ENCODE measurements at regions not wholly inside any gene's neighbourhood (a gene's known extent, or its start where the extent isn't known, plus 50 kb on each side); places are given as distances from the start of the nearest gene placed in this dataset.

DNA sequence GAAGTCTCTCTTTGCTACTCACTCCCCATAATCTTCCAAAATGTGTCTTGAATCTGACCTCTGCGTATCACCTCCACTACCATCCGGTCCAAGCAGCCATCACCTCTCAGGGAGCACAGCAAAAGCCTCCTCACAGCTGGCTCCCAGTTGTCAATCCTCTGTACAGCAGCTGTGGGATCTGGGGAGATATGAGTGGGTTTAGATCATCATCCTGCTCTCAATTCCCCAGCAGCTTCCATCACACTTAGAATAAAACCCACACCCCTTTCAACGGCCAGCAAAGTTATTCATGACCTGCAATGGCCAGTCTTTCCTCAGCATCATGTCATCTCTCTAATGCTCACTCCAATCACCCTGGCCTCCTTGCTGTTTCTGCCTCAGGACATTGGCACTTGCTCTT is 261.6 kb downstream of the PAX3 start:
- Histone ChIP-seq H3K4me1 (no peaks in the 10 kb centered on the region), H3K36me3 (no peaks in the 10 kb centered on the region), H3K4me3 (no peak overlapping the region), H3K27me3 (no peaks in the 10 kb centered on the region), H3K27ac (no peak overlapping the region), H3K9me3 (no peaks in the 10 kb centered on the region)
- no peak for DNase-seq (ENCODE audit: extremely low spot score in 2 of 2)
- TF ChIP-seq POLR2A (IDR thresholded peaks at IDR 0.05) (no peak), POLR2AphosphoS5 (IDR thresholded peaks at IDR 0.05; ENCODE audit: insufficient read depth in 1 of 2, low read depth in 1 of 2) (no peak)
- TF ChIP-seq, protein P1, sequence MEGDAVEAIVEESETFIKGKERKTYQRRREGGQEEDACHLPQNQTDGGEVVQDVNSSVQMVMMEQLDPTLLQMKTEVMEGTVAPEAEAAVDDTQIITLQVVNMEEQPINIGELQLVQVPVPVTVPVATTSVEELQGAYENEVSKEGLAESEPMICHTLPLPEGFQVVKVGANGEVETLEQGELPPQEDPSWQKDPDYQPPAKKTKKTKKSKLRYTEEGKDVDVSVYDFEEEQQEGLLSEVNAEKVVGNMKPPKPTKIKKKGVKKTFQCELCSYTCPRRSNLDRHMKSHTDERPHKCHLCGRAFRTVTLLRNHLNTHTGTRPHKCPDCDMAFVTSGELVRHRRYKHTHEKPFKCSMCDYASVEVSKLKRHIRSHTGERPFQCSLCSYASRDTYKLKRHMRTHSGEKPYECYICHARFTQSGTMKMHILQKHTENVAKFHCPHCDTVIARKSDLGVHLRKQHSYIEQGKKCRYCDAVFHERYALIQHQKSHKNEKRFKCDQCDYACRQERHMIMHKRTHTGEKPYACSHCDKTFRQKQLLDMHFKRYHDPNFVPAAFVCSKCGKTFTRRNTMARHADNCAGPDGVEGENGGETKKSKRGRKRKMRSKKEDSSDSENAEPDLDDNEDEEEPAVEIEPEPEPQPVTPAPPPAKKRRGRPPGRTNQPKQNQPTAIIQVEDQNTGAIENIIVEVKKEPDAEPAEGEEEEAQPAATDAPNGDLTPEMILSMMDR (IDR thresholded peaks at IDR 0.05): no peak
- intact Hi-C loops (cut with DNase I): no loop called here

DNA sequence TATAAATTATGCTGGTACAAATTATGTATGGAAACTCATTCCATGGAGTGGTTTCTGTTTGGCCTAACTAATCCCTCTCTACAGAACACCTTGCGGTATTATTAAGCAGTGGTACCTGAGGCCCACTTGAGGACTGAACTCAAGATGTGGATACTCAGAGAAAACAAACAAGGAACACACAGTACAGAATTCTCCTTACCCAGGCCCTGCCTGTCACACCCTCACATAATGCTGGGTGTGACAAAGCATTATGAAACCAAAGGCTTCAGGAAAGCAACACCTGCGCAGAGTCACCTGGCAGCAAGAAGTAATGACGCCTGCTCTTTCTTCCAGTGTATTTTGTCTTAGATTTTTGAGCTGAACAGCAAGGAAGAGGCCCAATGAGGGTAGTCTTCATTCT is 264.7 kb downstream of the PAX3 start:
- TF ChIP-seq POLR2AphosphoS5 (IDR thresholded peaks at IDR 0.05; ENCODE audit: insufficient read depth in 1 of 2, low read depth in 1 of 2) (no peak), POLR2A (IDR thresholded peaks at IDR 0.05) (no peak)
- TF ChIP-seq, protein P1 (IDR thresholded peaks at IDR 0.05): no peak
- intact Hi-C loops (cut with DNase I): no loop called here
- Histone ChIP-seq H3K27me3 (no peaks in the 10 kb centered on the region), H3K9me3 (no peaks in the 10 kb centered on the region), H3K27ac (no peak overlapping the region), H3K4me1 (no peaks in the 10 kb centered on the region), H3K4me3 (no peak overlapping the region), H3K36me3 (no peaks in the 10 kb centered on the region)
- DNase-seq (ENCODE audit: extremely low spot score in 2 of 2): no peak

DNA sequence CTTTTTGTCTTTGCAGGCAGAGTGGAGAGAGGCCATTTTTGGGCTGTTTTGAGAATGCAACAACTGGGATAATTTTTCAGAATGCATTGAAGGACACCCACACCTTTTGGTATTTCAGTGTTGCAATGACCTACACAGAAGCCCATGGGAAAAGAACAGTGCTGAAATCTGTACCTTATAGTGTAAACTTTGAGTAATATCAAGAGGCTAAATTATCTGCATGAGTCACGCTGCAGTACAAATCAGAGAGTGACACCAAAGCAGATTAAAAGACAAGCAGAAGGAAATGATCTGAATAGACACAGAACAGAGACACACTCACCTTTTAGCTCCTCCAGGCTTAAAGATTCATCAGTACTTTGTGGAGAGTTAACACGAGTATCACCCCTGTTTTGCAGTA is 265.3 kb downstream of the PAX3 start:
- no peaks in the 10 kb centered on the region for H3K36me3 ChIP-seq
- intact Hi-C loops (cut with DNase I): no loop called here
- DNase-seq (ENCODE audit: extremely low spot score in 2 of 2): no peak
- TF ChIP-seq POLR2AphosphoS5 (IDR thresholded peaks at IDR 0.05; ENCODE audit: insufficient read depth in 1 of 2, low read depth in 1 of 2): no peak
- TF ChIP-seq, protein P1 (IDR thresholded peaks at IDR 0.05): no peak
- TF ChIP-seq POLR2A (IDR thresholded peaks at IDR 0.05): no peak
- H3K27me3 ChIP-seq: no peaks in the 10 kb centered on the region
- H3K4me3 ChIP-seq: no peak overlapping the region
- no peak overlapping the region for H3K27ac ChIP-seq
- H3K9me3 ChIP-seq: no peaks in the 10 kb centered on the region
- H3K4me1 ChIP-seq: no peaks in the 10 kb centered on the region

DNA sequence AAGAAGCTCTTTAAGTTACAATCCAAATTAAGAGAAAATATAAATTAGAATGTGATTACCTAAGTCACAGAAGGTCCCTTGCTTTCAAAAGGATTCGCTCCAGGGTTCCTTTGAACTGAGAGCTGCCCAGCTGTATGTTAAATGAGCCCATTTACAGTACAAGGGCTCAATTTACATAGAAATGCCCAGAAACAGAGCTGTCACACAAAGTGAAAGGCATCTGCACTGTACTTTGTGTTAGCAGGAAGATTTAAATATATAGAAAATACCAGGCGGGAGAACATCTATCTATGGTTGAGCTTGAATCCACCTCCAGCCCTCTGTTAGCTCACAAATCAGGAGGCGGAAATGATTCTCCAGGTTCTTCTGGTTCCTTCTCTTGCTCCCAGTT is 272.9 kb downstream of the PAX3 start:
- TF ChIP-seq POLR2AphosphoS5 (IDR thresholded peaks at IDR 0.05; ENCODE audit: insufficient read depth in 1 of 2, low read depth in 1 of 2) (no peak), POLR2A (IDR thresholded peaks at IDR 0.05) (no peak)
- TF ChIP-seq, protein P1 (IDR thresholded peaks at IDR 0.05): no peak
- Histone ChIP-seq H3K4me3 (no peak overlapping the region), H3K27ac (no peak overlapping the region), H3K27me3 (no peaks in the 10 kb centered on the region), H3K4me1 (no peaks in the 10 kb centered on the region), H3K36me3 (no peaks in the 10 kb centered on the region), H3K9me3 (no peaks in the 10 kb centered on the region)
- intact Hi-C loops (cut with DNase I): no loop called here
- DNase-seq (ENCODE audit: extremely low spot score in 2 of 2): no peak

DNA sequence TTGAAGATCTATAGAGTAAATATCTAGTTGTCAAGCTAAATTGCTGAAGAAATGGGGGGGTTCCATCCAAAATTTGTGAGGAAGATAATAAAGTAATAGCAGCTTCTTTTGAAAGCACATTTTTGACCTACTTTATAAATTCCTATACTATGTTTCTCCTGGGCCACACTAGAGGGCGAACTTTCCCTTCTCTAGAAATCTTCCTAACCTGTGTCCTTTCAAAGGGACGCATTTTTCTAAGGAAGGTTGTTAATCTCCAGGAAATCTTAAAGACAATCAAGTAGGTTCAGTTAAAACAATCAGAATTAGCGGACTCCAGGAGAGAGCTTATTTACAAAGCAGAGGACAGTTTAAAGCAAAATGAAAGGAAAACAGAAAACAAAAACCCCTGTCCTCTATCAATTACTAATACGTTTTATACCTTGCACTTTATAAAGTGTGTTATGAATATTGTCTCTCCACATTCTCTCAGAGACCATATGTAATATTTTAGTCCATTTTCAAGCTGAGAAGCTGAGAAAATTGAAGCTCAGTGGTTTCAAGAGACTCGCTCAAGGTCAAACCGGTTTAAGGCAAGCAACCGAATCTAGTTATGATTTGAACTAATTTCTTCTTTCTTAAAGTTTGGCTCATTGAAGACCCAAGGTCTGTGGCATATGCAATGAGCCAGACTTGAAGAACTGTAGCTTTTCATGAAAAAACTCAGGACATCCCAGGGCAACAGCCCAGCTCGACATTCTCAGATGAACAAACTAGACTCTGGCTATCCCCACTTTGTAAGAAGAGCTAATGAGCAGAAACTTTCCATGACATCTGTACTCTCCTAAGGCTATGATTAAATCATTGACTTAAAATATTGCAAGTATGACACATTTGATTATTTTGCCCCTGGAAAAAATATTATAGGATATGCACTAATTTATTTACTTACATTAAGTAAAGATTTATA is 273.6 kb downstream of the PAX3 start:
- intact Hi-C loops (cut with DNase I): no loop called here
- no peaks in the 10 kb centered on the region for H3K4me1 ChIP-seq
- H3K27me3 ChIP-seq: no peaks in the 10 kb centered on the region
- TF ChIP-seq POLR2AphosphoS5 (IDR thresholded peaks at IDR 0.05; ENCODE audit: insufficient read depth in 1 of 2, low read depth in 1 of 2): no peak
- TF ChIP-seq, protein P1 (IDR thresholded peaks at IDR 0.05): peak in 1 of 3 experiments; percentile 7
- H3K36me3 ChIP-seq: no peaks in the 10 kb centered on the region
- no peak overlapping the region for H3K27ac ChIP-seq
- H3K4me3 ChIP-seq: no peak overlapping the region
- no peaks in the 10 kb centered on the region for H3K9me3 ChIP-seq
- no peak for DNase-seq (ENCODE audit: extremely low spot score in 2 of 2)

All from vagina (tissue), 2 donors.